ENCODE measurements at regions not wholly inside any gene's neighbourhood (a gene's known extent, or its start where the extent isn't known, plus 50 kb on each side); places are given as distances from the start of the nearest gene placed in this dataset.
A peak's percentile ranks its signal among the peaks of the same experiment; 100 is the strongest.

- no peak for ATAC-seq (replicated peaks in 1 of 2)
- Mint-ChIP-seq H3K4me3 (no peak overlapping the region), H3K4me1 (ENCODE audit: low read depth) (no peaks in the 10 kb centered on the region), H3K27ac (no peak overlapping the region), H3K9me3 (no peaks in the 10 kb centered on the region), H3K36me3 (ENCODE audit: insufficient read depth in 2 of 2) (no peaks in the 10 kb centered on the region), H3K27me3 (ENCODE audit: low read depth) (peaks cover 23% of the 10 kb centered on the region)
- DNase-seq = no peak
Observed at GRCh38 chr16:77613095-77613494, 109.2 kb upstream of the NUDT7 start.

- ATAC-seq (replicated peaks in 1 of 2) (no peak), DNase-seq (no peak)
- Mint-ChIP-seq H3K27ac (no peak overlapping the region), H3K36me3 (ENCODE audit: insufficient read depth in 2 of 2) (no peaks in the 10 kb centered on the region), H3K27me3 (ENCODE audit: low read depth) (peaks cover 19% of the 10 kb centered on the region), H3K9me3 (no peaks in the 10 kb centered on the region), H3K4me1 (ENCODE audit: low read depth) (no peaks in the 10 kb centered on the region), H3K4me3 (no peak overlapping the region)
Observed at GRCh38 chr16:77617553-77617952, 104.8 kb upstream of the NUDT7 start.

GRCh38 chr16:77617996-77618395 lies 104.3 kb upstream of the NUDT7 start:
- no peak for ATAC-seq (replicated peaks in 1 of 2)
- Mint-ChIP-seq H3K27ac (no peak overlapping the region), H3K4me1 (ENCODE audit: low read depth) (no peaks in the 10 kb centered on the region), H3K4me3 (no peak overlapping the region), H3K9me3 (no peaks in the 10 kb centered on the region), H3K36me3 (ENCODE audit: insufficient read depth in 2 of 2) (no peaks in the 10 kb centered on the region), H3K27me3 (ENCODE audit: low read depth) (peaks cover 14% of the 10 kb centered on the region)
- no peak for DNase-seq

- Mint-ChIP-seq H3K27me3 (ENCODE audit: low read depth) (peaks cover 5% of the 10 kb centered on the region), H3K9me3 (no peaks in the 10 kb centered on the region), H3K4me3 (no peak overlapping the region), H3K27ac (no peak overlapping the region), H3K36me3 (ENCODE audit: insufficient read depth in 2 of 2) (no peaks in the 10 kb centered on the region), H3K4me1 (ENCODE audit: low read depth) (no peaks in the 10 kb centered on the region)
- ATAC-seq (replicated peaks in 1 of 2) (no peak), DNase-seq (no peak)
Observed at GRCh38 chr16:77618951-77619350, 103.4 kb upstream of the NUDT7 start.

- DNase-seq = no peak
- H3K27me3 Mint-ChIP-seq (ENCODE audit: low read depth) = peaks cover 24% of the 10 kb centered on the region
- H3K27ac Mint-ChIP-seq = no peak overlapping the region
- H3K9me3 Mint-ChIP-seq = peaks cover 0 to 1% of the 10 kb centered on the region in 2 donors
- no peak overlapping the region for H3K4me3 Mint-ChIP-seq
- ATAC-seq (replicated peaks in 1 of 2) = no peak
- no peaks in the 10 kb centered on the region for H3K4me1 Mint-ChIP-seq (ENCODE audit: low read depth)
- H3K36me3 Mint-ChIP-seq (ENCODE audit: insufficient read depth in 2 of 2) = no peaks in the 10 kb centered on the region
Observed at GRCh38 chr16:77624085-77624484, 98.2 kb upstream of the NUDT7 start.

GRCh38 chr16:77636615-77637014 lies 85.7 kb upstream of the NUDT7 start:
- peaks cover 17% of the 10 kb centered on the region for H3K27me3 Mint-ChIP-seq (ENCODE audit: low read depth)
- no peaks in the 10 kb centered on the region for H3K36me3 Mint-ChIP-seq (ENCODE audit: insufficient read depth in 2 of 2)
- no peak for ATAC-seq (replicated peaks in 1 of 2)
- H3K27ac Mint-ChIP-seq = no peak overlapping the region
- no peak overlapping the region for H3K4me3 Mint-ChIP-seq
- no peaks in the 10 kb centered on the region for H3K4me1 Mint-ChIP-seq (ENCODE audit: low read depth)
- H3K9me3 Mint-ChIP-seq = no peaks in the 10 kb centered on the region
- no peak for DNase-seq

- DNase-seq (no peak), ATAC-seq (replicated peaks in 1 of 2) (no peak)
- Mint-ChIP-seq H3K4me3 (no peak overlapping the region), H3K9me3 (no peaks in the 10 kb centered on the region), H3K36me3 (ENCODE audit: insufficient read depth in 2 of 2) (no peaks in the 10 kb centered on the region), H3K4me1 (ENCODE audit: low read depth) (no peaks in the 10 kb centered on the region), H3K27ac (no peak overlapping the region), H3K27me3 (ENCODE audit: low read depth) (peaks cover 14% of the 10 kb centered on the region)
Observed at GRCh38 chr16:77637940-77638339, 84.4 kb upstream of the NUDT7 start.

GRCh38 chr16:77643176-77643575 lies 79.1 kb upstream of the NUDT7 start:
- H3K27me3 Mint-ChIP-seq (ENCODE audit: low read depth) = peaks cover 21% of the 10 kb centered on the region
- H3K4me3 Mint-ChIP-seq = no peak overlapping the region
- DNase-seq = no peak
- no peaks in the 10 kb centered on the region for H3K4me1 Mint-ChIP-seq (ENCODE audit: low read depth)
- H3K9me3 Mint-ChIP-seq = no peaks in the 10 kb centered on the region
- H3K27ac Mint-ChIP-seq = no peak overlapping the region
- no peak for ATAC-seq (replicated peaks in 1 of 2)
- no peaks in the 10 kb centered on the region for H3K36me3 Mint-ChIP-seq (ENCODE audit: insufficient read depth in 2 of 2)

- Mint-ChIP-seq H3K27ac (no peak overlapping the region), H3K4me3 (no peak overlapping the region), H3K36me3 (ENCODE audit: insufficient read depth in 2 of 2) (no peaks in the 10 kb centered on the region), H3K4me1 (ENCODE audit: low read depth) (no peaks in the 10 kb centered on the region), H3K27me3 (ENCODE audit: low read depth) (peaks cover 22% of the 10 kb centered on the region), H3K9me3 (no peaks in the 10 kb centered on the region)
- DNase-seq = no peak
- ATAC-seq (replicated peaks in 1 of 2) = no peak
Observed at GRCh38 chr16:77645764-77646163, 76.5 kb upstream of the NUDT7 start.

GRCh38 chr16:77647726-77648125 lies 74.6 kb upstream of the NUDT7 start:
- H3K4me1 Mint-ChIP-seq (ENCODE audit: low read depth) = no peaks in the 10 kb centered on the region
- H3K27me3 Mint-ChIP-seq (ENCODE audit: low read depth) = peaks cover 22% of the 10 kb centered on the region
- no peak overlapping the region for H3K27ac Mint-ChIP-seq
- no peaks in the 10 kb centered on the region for H3K36me3 Mint-ChIP-seq (ENCODE audit: insufficient read depth in 2 of 2)
- no peak for ATAC-seq (replicated peaks in 1 of 2)
- H3K9me3 Mint-ChIP-seq = no peaks in the 10 kb centered on the region
- no peak for DNase-seq
- H3K4me3 Mint-ChIP-seq = no peak overlapping the region

GRCh38 chr16:77650761-77651160 lies 71.6 kb upstream of the NUDT7 start:
- H3K27ac Mint-ChIP-seq = no peak overlapping the region
- no peak overlapping the region for H3K4me3 Mint-ChIP-seq
- peaks cover 37% of the 10 kb centered on the region for H3K27me3 Mint-ChIP-seq (ENCODE audit: low read depth)
- no peaks in the 10 kb centered on the region for H3K9me3 Mint-ChIP-seq
- H3K4me1 Mint-ChIP-seq (ENCODE audit: low read depth) = no peaks in the 10 kb centered on the region
- DNase-seq (no peak), ATAC-seq (replicated peaks in 1 of 2) (no peak)
- no peaks in the 10 kb centered on the region for H3K36me3 Mint-ChIP-seq (ENCODE audit: insufficient read depth in 2 of 2)

GRCh38 chr16:77652399-77652798 lies 69.9 kb upstream of the NUDT7 start:
- H3K9me3 Mint-ChIP-seq = peaks cover 0 to 3% of the 10 kb centered on the region in 2 donors
- no peak for ATAC-seq (replicated peaks in 1 of 2)
- no peak for DNase-seq
- no peaks in the 10 kb centered on the region for H3K36me3 Mint-ChIP-seq (ENCODE audit: insufficient read depth in 2 of 2)
- peaks cover 5% of the 10 kb centered on the region for H3K4me1 Mint-ChIP-seq (ENCODE audit: low read depth)
- H3K27ac Mint-ChIP-seq = no peak overlapping the region
- no peak overlapping the region for H3K4me3 Mint-ChIP-seq
- peaks cover 44% of the 10 kb centered on the region for H3K27me3 Mint-ChIP-seq (ENCODE audit: low read depth)

- peaks cover 5% of the 10 kb centered on the region for H3K4me1 Mint-ChIP-seq (ENCODE audit: low read depth)
- DNase-seq (no peak), ATAC-seq (replicated peaks in 1 of 2) (peak in 1 of 2 donors; percentile 33)
- peaks cover 51% of the 10 kb centered on the region for H3K27me3 Mint-ChIP-seq (ENCODE audit: low read depth)
- H3K4me3 Mint-ChIP-seq = no peak overlapping the region
- H3K9me3 Mint-ChIP-seq = peaks cover 0 to 3% of the 10 kb centered on the region in 2 donors
- no peaks in the 10 kb centered on the region for H3K36me3 Mint-ChIP-seq (ENCODE audit: insufficient read depth in 2 of 2)
- no peak overlapping the region for H3K27ac Mint-ChIP-seq
Observed at GRCh38 chr16:77657016-77657415, 65.3 kb upstream of the NUDT7 start.

- ATAC-seq (replicated peaks in 1 of 2) = no peak
Observed at GRCh38 chr16:77660311-77660710, 62.0 kb upstream of the NUDT7 start.

More at GRCh38 chr16:77660311-77660710, 62.0 kb upstream of the NUDT7 start:
- H3K4me1 Mint-ChIP-seq (ENCODE audit: low read depth) = peaks cover 5% of the 10 kb centered on the region
- H3K4me3 Mint-ChIP-seq = no peak overlapping the region
- peaks cover 30% of the 10 kb centered on the region for H3K27me3 Mint-ChIP-seq (ENCODE audit: low read depth)
- H3K9me3 Mint-ChIP-seq = peaks cover 1 to 5% of the 10 kb centered on the region in 2 donors
- no peak for DNase-seq
- H3K27ac Mint-ChIP-seq = no peak overlapping the region
- peaks cover 0 to 2% of the 10 kb centered on the region in 2 donors for H3K36me3 Mint-ChIP-seq (ENCODE audit: insufficient read depth in 2 of 2)
